ENCODE measurements at regions not wholly inside any gene's neighbourhood (a gene's known extent, or its start where the extent isn't known, plus 50 kb on each side); places are given as distances from the start of the nearest gene placed in this dataset.

DNA sequence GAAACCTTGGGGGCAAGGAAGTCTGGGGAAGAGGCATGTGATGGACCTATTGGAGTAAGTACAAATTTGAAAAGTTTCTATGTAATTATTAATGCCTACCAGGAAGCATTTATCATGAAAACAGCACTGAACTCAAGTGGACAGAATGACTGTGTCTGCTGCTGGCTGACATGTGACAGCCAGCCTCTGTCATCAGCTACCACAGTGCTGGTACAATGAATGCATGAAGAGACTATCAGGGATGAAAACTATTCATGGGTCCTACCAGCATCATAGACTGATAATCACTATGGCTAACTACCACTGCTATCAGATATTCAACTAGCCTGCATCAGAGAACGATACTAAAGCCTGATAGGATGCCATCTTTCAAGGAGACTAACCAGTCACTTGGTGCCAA is 193.5 kb downstream of the RAP2B start:
- TF ChIP-seq, protein P1, sequence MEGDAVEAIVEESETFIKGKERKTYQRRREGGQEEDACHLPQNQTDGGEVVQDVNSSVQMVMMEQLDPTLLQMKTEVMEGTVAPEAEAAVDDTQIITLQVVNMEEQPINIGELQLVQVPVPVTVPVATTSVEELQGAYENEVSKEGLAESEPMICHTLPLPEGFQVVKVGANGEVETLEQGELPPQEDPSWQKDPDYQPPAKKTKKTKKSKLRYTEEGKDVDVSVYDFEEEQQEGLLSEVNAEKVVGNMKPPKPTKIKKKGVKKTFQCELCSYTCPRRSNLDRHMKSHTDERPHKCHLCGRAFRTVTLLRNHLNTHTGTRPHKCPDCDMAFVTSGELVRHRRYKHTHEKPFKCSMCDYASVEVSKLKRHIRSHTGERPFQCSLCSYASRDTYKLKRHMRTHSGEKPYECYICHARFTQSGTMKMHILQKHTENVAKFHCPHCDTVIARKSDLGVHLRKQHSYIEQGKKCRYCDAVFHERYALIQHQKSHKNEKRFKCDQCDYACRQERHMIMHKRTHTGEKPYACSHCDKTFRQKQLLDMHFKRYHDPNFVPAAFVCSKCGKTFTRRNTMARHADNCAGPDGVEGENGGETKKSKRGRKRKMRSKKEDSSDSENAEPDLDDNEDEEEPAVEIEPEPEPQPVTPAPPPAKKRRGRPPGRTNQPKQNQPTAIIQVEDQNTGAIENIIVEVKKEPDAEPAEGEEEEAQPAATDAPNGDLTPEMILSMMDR (IDR thresholded peaks at IDR 0.05): no peak
- no peak for TF ChIP-seq POLR2A (IDR thresholded peaks at IDR 0.05)

All from heart left ventricle (tissue), 13 donors.